GM23338 (cell line): ENCODE measurements at regions not wholly inside any gene's neighbourhood (a gene's known extent, or its start where the extent isn't known, plus 50 kb on each side); places are given as distances from the start of the nearest gene placed in this dataset.

Experiments
- ATAC-seq: fragments of 200-7000 bp; cut with Tn5 transposase; 3 replicates; pipeline ENCODE4 v1.9.1; 2020
- DNase-seq: peaks from one replicate; pipeline ENCODE4 v3.0.0-alpha.2; 2015; ENCODE audit warnings: low spot score
- H2AFZ ChIP-seq: fragments of 200-600 bp; sonication (generic); 2 replicates; pipeline ENCODE4 v1.8.0; 2016; ENCODE audit warnings: antibody characterized with exemption, mild to moderate bottlenecking, moderate library complexity
- H3F3A ChIP-seq: fragments of 200-600 bp; sonication (generic); replicated peaks from 2 replicates; pipeline ENCODE4 v1.8.0; 2017; ENCODE audit warnings: antibody characterized with exemption, mixed run types, low read depth
- H3K27ac ChIP-seq: fragments of 200-600 bp; sonication (generic); 2 replicates; pipeline ENCODE4 v1.6.1; 2016; ENCODE audit warnings: low read depth
- H3K27me3 ChIP-seq: fragments of 200-600 bp; sonication (generic); 2 replicates; pipeline ENCODE4 v1.8.0; 2016; ENCODE audit warnings: mild to moderate bottlenecking, mixed run types, moderate library complexity; ENCODE audit not compliant: insufficient read depth
- H3K36me3 ChIP-seq: fragments of 200-600 bp; sonication (generic); 2 replicates; pipeline ENCODE4 v1.8.0; 2016; ENCODE audit warnings: mild to moderate bottlenecking; ENCODE audit not compliant: insufficient read depth
- H3K4me1 ChIP-seq: fragments of 200-600 bp; sonication (generic); 2 replicates; pipeline ENCODE4 v1.8.0; 2016; ENCODE audit warnings: mild to moderate bottlenecking, moderate library complexity; ENCODE audit not compliant: insufficient read depth
- H3K4me2 ChIP-seq: fragments of 200-600 bp; sonication (generic); 2 replicates; pipeline ENCODE4 v1.7.1; 2017; ENCODE audit warnings: mixed run types
- H3K4me3 ChIP-seq: fragments of 200-600 bp; sonication (generic); 2 replicates; pipeline ENCODE4 v1.6.1; 2016; ENCODE audit warnings: mixed run types
- H3K79me2 ChIP-seq: fragments of 200-600 bp; sonication (generic); replicated peaks from 2 replicates; pipeline ENCODE4 v1.8.0; 2017; ENCODE audit warnings: mild to moderate bottlenecking; ENCODE audit not compliant: insufficient read depth
- H3K9me2 ChIP-seq: fragments of 200-600 bp; sonication (generic); 2 replicates; pipeline ENCODE4 v1.8.0; 2017; ENCODE audit not compliant: insufficient read depth
- H4K20me1 ChIP-seq: fragments of 200-600 bp; sonication (generic); replicated peaks from 2 replicates; pipeline ENCODE4 v1.8.0; 2017; ENCODE audit warnings: mild to moderate bottlenecking; ENCODE audit not compliant: insufficient read depth
- H3K27ac Mint-ChIP-seq: 2 replicates; pipeline ENCODE4 v1.8.0; 2020; ENCODE audit warnings: inconsistent platforms, mild to moderate bottlenecking, moderate library complexity, mixed read lengths
- H3K27me3 Mint-ChIP-seq: 3 replicates; pipeline ENCODE4 v1.8.0; 2022; ENCODE audit warnings: low read depth, mild to moderate bottlenecking, moderate library complexity, mixed read lengths, inconsistent platforms; ENCODE audit not compliant: insufficient read depth, poor library complexity
- H3K36me3 Mint-ChIP-seq: 3 replicates; pipeline ENCODE4 v1.8.0; 2021; ENCODE audit warnings: low read depth, mild to moderate bottlenecking, inconsistent platforms, moderate library complexity, mixed read lengths
- H3K4me1 Mint-ChIP-seq: 3 replicates; pipeline ENCODE4 v1.8.0; 2020; ENCODE audit warnings: mild to moderate bottlenecking, inconsistent platforms, mixed read lengths
- H3K4me3 Mint-ChIP-seq: 3 replicates; pipeline ENCODE4 v1.8.0; 2021; ENCODE audit warnings: moderate library complexity, mild to moderate bottlenecking, inconsistent platforms, mixed read lengths
- H3K9me3 Mint-ChIP-seq: 3 replicates; pipeline ENCODE4 v1.8.0; 2020; ENCODE audit warnings: moderate library complexity, mild to moderate bottlenecking, inconsistent platforms, mixed read lengths
- CREB1 ChIP-seq: fragments of 250-450 bp; sonication (Bioruptor Pico); IDR thresholded peaks from 2 replicates; pipeline ENCODE4 v1.5.0; 2020; ENCODE audit warnings: low read depth, mild to moderate bottlenecking, moderate library complexity
- EZH2 ChIP-seq: fragments of 200-600 bp; sonication (generic); IDR thresholded peaks from one replicate; pipeline ENCODE4 v1.8.0; 2017; ENCODE audit warnings: antibody characterized with exemption, mild to moderate bottlenecking, low read depth; ENCODE audit not compliant: unreplicated experiment
- EZH2phosphoT487 ChIP-seq: fragments of 200-600 bp; sonication (generic); IDR thresholded peaks from one replicate; pipeline ENCODE4 v1.8.1; 2018; ENCODE audit warnings: antibody characterized with exemption; ENCODE audit not compliant: unreplicated experiment
- JUNB ChIP-seq: IDR thresholded peaks from one replicate; pipeline ENCODE4 v1.6.1; 2016; ENCODE audit warnings: antibody characterized with exemption; ENCODE audit not compliant: unreplicated experiment
- NANOG ChIP-seq: IDR thresholded peaks from 2 replicates; pipeline ENCODE4 v1.6.1; 2016; ENCODE audit warnings: antibody characterized with exemption, borderline replicate concordance
- POLR2AphosphoS5 ChIP-seq: IDR thresholded peaks from 2 replicates; pipeline ENCODE4 v1.6.1; 2016; ENCODE audit warnings: antibody characterized with exemption, low read depth
- REST ChIP-seq: IDR thresholded peaks from one replicate; pipeline ENCODE4 v1.6.1; 2018; ENCODE audit warnings: antibody characterized with exemption; ENCODE audit not compliant: unreplicated experiment
- STAT1 ChIP-seq: IDR thresholded peaks from one replicate; pipeline ENCODE4 v1.6.1; 2016; ENCODE audit warnings: antibody characterized with exemption; ENCODE audit not compliant: unreplicated experiment
- ZNF114 ChIP-seq: fragments of 250-450 bp; sonication (Bioruptor Pico); IDR thresholded peaks from 2 replicates; pipeline ENCODE4 v1.5.0; 2020; ENCODE audit warnings: mild to moderate bottlenecking, moderate library complexity
- ZNF331 ChIP-seq: fragments of 250-450 bp; sonication (Bioruptor Pico); IDR thresholded peaks from 2 replicates; pipeline ENCODE4 v1.5.0; 2020; ENCODE audit warnings: low read depth, mild to moderate bottlenecking, moderate library complexity
- ZNF462 ChIP-seq: fragments of 250-450 bp; sonication (Bioruptor Pico); IDR thresholded peaks from 2 replicates; pipeline ENCODE4 v1.5.0; 2020; ENCODE audit warnings: mild to moderate bottlenecking, moderate library complexity
- TF ChIP-seq, protein P1 (sequence below), 2 experiments: fragments of 200-600 bp in 1 of 2; sonication (generic) in 1 of 2; conservative IDR thresholded peaks; 2 replicates each; pipeline versions ENCODE4 v1.5.1 to v1.6.1; 2016 to 2017; ENCODE audit warnings: antibody characterized with exemption in 2 of 2, low read depth in 2 of 2, mild to moderate bottlenecking in 2 of 2, moderate library complexity in 1 of 2

- Histone ChIP-seq H3K4me3 (no peak overlapping the region), H3F3A (no peaks in the 10 kb centered on the region), H3K27ac (no peak overlapping the region), H3K4me1 (no peaks in the 10 kb centered on the region; the same call in 1 of the 2 replicates), H3K36me3 (no peaks in the 10 kb centered on the region), H4K20me1 (no peaks in the 10 kb centered on the region), H3K27me3 (no peaks in the 10 kb centered on the region), H3K79me2 (no peaks in the 10 kb centered on the region), H2AFZ (no peak overlapping the region), H3K9me2 (no peaks in the 10 kb centered on the region), H3K4me2 (no peak overlapping the region)
- Mint-ChIP-seq H3K9me3 (peaks cover 2% of the 10 kb centered on the region; the same call in 1 of the 3 replicates), H3K27ac (peak overlapping the region; percentile 14; the same call in 1 of the 2 replicates), H3K4me1 (peaks cover 9% of the 10 kb centered on the region; the same call in 2 of the 3 replicates), H3K4me3 (no peak overlapping the region), H3K36me3 (no peaks in the 10 kb centered on the region), H3K27me3 (peaks cover 2% of the 10 kb centered on the region)
- no peak for TF ChIP-seq ZNF114 (CRISPR knock-in tag)
- TF ChIP-seq NANOG: no peak
- TF ChIP-seq POLR2AphosphoS5: no peak
- TF ChIP-seq STAT1: no peak
- TF ChIP-seq JUNB: no peak
- TF ChIP-seq EZH2: no peak
- TF ChIP-seq, protein P1, sequence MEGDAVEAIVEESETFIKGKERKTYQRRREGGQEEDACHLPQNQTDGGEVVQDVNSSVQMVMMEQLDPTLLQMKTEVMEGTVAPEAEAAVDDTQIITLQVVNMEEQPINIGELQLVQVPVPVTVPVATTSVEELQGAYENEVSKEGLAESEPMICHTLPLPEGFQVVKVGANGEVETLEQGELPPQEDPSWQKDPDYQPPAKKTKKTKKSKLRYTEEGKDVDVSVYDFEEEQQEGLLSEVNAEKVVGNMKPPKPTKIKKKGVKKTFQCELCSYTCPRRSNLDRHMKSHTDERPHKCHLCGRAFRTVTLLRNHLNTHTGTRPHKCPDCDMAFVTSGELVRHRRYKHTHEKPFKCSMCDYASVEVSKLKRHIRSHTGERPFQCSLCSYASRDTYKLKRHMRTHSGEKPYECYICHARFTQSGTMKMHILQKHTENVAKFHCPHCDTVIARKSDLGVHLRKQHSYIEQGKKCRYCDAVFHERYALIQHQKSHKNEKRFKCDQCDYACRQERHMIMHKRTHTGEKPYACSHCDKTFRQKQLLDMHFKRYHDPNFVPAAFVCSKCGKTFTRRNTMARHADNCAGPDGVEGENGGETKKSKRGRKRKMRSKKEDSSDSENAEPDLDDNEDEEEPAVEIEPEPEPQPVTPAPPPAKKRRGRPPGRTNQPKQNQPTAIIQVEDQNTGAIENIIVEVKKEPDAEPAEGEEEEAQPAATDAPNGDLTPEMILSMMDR (conservative IDR thresholded peaks at IDR 0.05; ENCODE audit: low read depth in 2 of 2): no peak
- TF ChIP-seq REST: no peak
- TF ChIP-seq ZNF462: no peak
- TF ChIP-seq EZH2phosphoT487: no peak
- no peak for TF ChIP-seq CREB1 (CRISPR knock-in tag)
- no peak for TF ChIP-seq ZNF331 (CRISPR knock-in tag)
- ATAC-seq (peak; percentile 79), DNase-seq (peak; percentile 54)
Measured at GRCh38 chr6:72535124-72535523, 86.7 kb upstream of the KCNQ5 start.
